Upper lobe of left lung (tissue), 6 donors: ENCODE measurements at regions not wholly inside any gene's neighbourhood (a gene's known extent, or its start where the extent isn't known, plus 50 kb on each side); places are given as distances from the start of the nearest gene placed in this dataset.
A peak's percentile ranks its signal among the peaks of the same experiment; 100 is the strongest.

Experiments
- ATAC-seq, 2 donors: fragments of 200-7000 bp; cut with Tn5 transposase; one replicate each; pipeline ENCODE4 v1.9.1; 2022; ENCODE audit warnings: mild to moderate bottlenecking in 2 of 2, moderate library complexity in 2 of 2; ENCODE audit not compliant: low FRiP score in 2 of 2
- DNase-seq, 2 donors: peaks; one replicate each; pipeline ENCODE4 v3.0.0-alpha.2; 2019 to 2020
- H3K27ac ChIP-seq, 4 donors: fragments of 200-600 bp; sonication (generic); one replicate each; pipeline ENCODE4 v1.5.1; 2016 to 2019
- H3K27me3 ChIP-seq, 4 donors: fragments of 200-600 bp; sonication (generic); one replicate each; pipeline ENCODE4 v1.5.1; 2017 to 2019
- H3K36me3 ChIP-seq, 4 donors: fragments of 200-600 bp; sonication (generic); one replicate each; pipeline ENCODE4 v1.5.1; 2016 to 2019
- H3K4me1 ChIP-seq, 4 donors: fragments of 200-600 bp; sonication (generic); one replicate each; pipeline ENCODE4 v1.5.1; 2018 to 2019
- H3K4me3 ChIP-seq, 4 donors: fragments of 200-600 bp; sonication (generic); one replicate each; pipeline ENCODE4 v1.5.1; 2017 to 2019; ENCODE audit warnings: mild to moderate bottlenecking in 2 of 4, moderate library complexity in 1 of 4
- H3K9me3 ChIP-seq, 4 donors: fragments of 200-600 bp; sonication (generic); one replicate each; pipeline ENCODE4 v1.5.1; 2018 to 2019
- EP300 ChIP-seq, 4 donors: sonication (generic); formaldehyde crosslinking; IDR thresholded peaks; one replicate each; pipeline ENCODE4 v1.5.1; 2017; ENCODE audit warnings: antibody characterized with exemption in 4 of 4, control low read depth in 2 of 4
- POLR2A ChIP-seq, 4 donors: fragments of 450-650 bp; IDR thresholded peaks; one replicate each; pipeline ENCODE4 v1.5.1; 2016 to 2017; ENCODE audit warnings: antibody characterized with exemption in 4 of 4, mild to moderate bottlenecking in 2 of 4
- POLR2AphosphoS5 ChIP-seq, 2 donors: sonication (generic); formaldehyde crosslinking; IDR thresholded peaks; one replicate each; pipeline ENCODE4 v1.5.1; 2017; ENCODE audit warnings: antibody characterized with exemption in 2 of 2
- WGBS, 2 donors: methylation state at CpG; one replicate each; pipeline ENCODE4 v1.1.5; 2017 to 2018; 5-methylcytosine and 5-hydroxymethylcytosine counted together
- TF ChIP-seq, protein P1 (sequence below), 6 experiments: fragments of 450-650 bp in 4 of 6; fragments of 200-600 bp in 2 of 6; sonication (generic) in 2 of 6; IDR thresholded peaks; one replicate each; pipeline ENCODE4 v1.5.1; 2016 to 2019; ENCODE audit warnings: antibody characterized with exemption in 6 of 6
- donor health status: DM: no; HTN: no; CAD: no; lungs with moderate emphysema.
- donor health status: DM: no; HTN: yes; CAD: no; lungs with severe emphysema.

GRCh38 chr12:58313091-58313855 is 371.9 kb downstream of the ATP23 start:
- ATAC-seq, result no peak
- TF ChIP-seq, protein P1, sequence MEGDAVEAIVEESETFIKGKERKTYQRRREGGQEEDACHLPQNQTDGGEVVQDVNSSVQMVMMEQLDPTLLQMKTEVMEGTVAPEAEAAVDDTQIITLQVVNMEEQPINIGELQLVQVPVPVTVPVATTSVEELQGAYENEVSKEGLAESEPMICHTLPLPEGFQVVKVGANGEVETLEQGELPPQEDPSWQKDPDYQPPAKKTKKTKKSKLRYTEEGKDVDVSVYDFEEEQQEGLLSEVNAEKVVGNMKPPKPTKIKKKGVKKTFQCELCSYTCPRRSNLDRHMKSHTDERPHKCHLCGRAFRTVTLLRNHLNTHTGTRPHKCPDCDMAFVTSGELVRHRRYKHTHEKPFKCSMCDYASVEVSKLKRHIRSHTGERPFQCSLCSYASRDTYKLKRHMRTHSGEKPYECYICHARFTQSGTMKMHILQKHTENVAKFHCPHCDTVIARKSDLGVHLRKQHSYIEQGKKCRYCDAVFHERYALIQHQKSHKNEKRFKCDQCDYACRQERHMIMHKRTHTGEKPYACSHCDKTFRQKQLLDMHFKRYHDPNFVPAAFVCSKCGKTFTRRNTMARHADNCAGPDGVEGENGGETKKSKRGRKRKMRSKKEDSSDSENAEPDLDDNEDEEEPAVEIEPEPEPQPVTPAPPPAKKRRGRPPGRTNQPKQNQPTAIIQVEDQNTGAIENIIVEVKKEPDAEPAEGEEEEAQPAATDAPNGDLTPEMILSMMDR (IDR thresholded peaks at IDR 0.05), result no peak
- TF ChIP-seq POLR2A (IDR thresholded peaks at IDR 0.05) (no peak), EP300 (IDR thresholded peaks at IDR 0.05) (no peak)

GRCh38 chr12:58314610-58315009 is 373.2 kb downstream of the ATP23 start:
- 73 to 93% methylated on average over 5 of the region's 5 CpGs for WGBS, 2 donors
- TF ChIP-seq POLR2A (IDR thresholded peaks at IDR 0.05) (no peak), POLR2AphosphoS5 (IDR thresholded peaks at IDR 0.05) (no peak), EP300 (IDR thresholded peaks at IDR 0.05) (no peak)
- TF ChIP-seq, protein P1 (IDR thresholded peaks at IDR 0.05), result no peak
- no peak for DNase-seq
- peak in 1 of 2 donors; percentile 30 for ATAC-seq
- no peaks in the 10 kb centered on the region for H3K4me1 ChIP-seq
- H3K9me3 ChIP-seq, result no peaks in the 10 kb centered on the region
- no peaks in the 10 kb centered on the region for H3K36me3 ChIP-seq
- H3K27ac ChIP-seq, result no peak overlapping the region
- no peak overlapping the region for H3K4me3 ChIP-seq
- H3K27me3 ChIP-seq, result no peaks in the 10 kb centered on the region

More at GRCh38 chr12:58313091-58313855, 371.9 kb downstream of the ATP23 start:
- H3K4me3 ChIP-seq, result no peak overlapping the region
- no peaks in the 10 kb centered on the region for H3K9me3 ChIP-seq
- H3K4me1 ChIP-seq, result no peaks in the 10 kb centered on the region
- no peaks in the 10 kb centered on the region for H3K36me3 ChIP-seq
- WGBS, 2 donors, result 90 to 97% methylated on average over 4 of the region's 4 CpGs
- H3K27me3 ChIP-seq, result no peaks in the 10 kb centered on the region
- DNase-seq, result no peak
- no peak overlapping the region for H3K27ac ChIP-seq

GRCh38 chr12:58316926-58317325 is 375.6 kb downstream of the ATP23 start:
- no peaks in the 10 kb centered on the region for H3K27me3 ChIP-seq
- H3K27ac ChIP-seq, result no peak overlapping the region
- ATAC-seq (no peak), DNase-seq (no peak)
- no peaks in the 10 kb centered on the region for H3K9me3 ChIP-seq
- H3K4me1 ChIP-seq, result no peaks in the 10 kb centered on the region
- WGBS, 2 donors, result 84 to 85% methylated on average over 2 of the region's 2 CpGs
- TF ChIP-seq EP300 (IDR thresholded peaks at IDR 0.05), result no peak
- TF ChIP-seq POLR2AphosphoS5 (IDR thresholded peaks at IDR 0.05), result no peak
- TF ChIP-seq, protein P1 (IDR thresholded peaks at IDR 0.05), result no peak
- TF ChIP-seq POLR2A (IDR thresholded peaks at IDR 0.05), result no peak
- H3K4me3 ChIP-seq, result no peak overlapping the region
- no peaks in the 10 kb centered on the region for H3K36me3 ChIP-seq

DNA sequence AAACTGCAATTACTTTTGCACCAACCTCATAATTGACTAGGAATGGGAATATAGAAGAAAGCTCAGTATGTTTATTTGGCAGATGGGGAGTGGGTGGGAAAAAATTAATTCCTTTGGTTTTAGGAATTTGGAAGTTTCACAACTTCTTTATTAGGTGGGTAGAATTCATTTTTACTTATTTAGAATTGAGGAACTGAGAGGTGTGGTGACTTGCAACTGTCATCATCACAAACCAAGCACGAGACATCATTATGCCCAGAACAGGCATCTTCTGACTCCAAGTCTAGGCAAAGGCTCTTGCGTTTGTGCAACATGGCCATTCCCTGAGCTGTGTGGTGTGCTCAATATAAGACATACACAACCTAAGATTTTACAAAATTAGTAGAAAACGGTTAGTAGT is 380.0 kb downstream of the ATP23 start:
- ATAC-seq, result no peak
- H3K4me1 ChIP-seq, result no peaks in the 10 kb centered on the region
- H3K4me3 ChIP-seq, result no peak overlapping the region
- 90 to 98% methylated on average over 3 of the region's 3 CpGs for whole genome bisulfite sequencing, 2 donors
- no peak overlapping the region for H3K27ac ChIP-seq
- H3K27me3 ChIP-seq, result no peaks in the 10 kb centered on the region
- DNase-seq, result no peak
- H3K9me3 ChIP-seq, result no peaks in the 10 kb centered on the region
- no peaks in the 10 kb centered on the region for H3K36me3 ChIP-seq
- no peak for TF ChIP-seq POLR2A (IDR thresholded peaks at IDR 0.05)
- no peak for TF ChIP-seq POLR2AphosphoS5 (IDR thresholded peaks at IDR 0.05)
- TF ChIP-seq, protein P1 (IDR thresholded peaks at IDR 0.05), result no peak
- no peak for TF ChIP-seq EP300 (IDR thresholded peaks at IDR 0.05)

DNA sequence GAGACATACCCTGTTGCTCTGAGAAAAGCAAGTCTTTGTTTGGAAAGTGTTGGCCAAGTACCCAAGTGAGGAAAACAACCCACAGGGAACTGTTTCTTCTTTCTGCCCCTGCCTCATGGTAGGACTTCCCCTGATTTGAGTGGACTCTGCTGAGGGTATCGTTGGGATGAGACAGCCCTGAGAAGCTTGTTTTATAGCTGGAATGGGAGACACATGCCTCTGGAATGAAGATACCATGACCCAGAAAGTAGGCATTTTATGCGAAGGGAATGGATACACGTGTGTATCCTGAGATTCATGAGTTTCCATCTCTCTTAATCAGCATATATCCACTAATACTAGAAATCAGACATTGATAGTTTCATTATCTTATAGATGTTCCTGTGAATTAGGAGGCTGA is 382.3 kb downstream of the ATP23 start:
- ATAC-seq, result no peak
- 91 to 96% methylated on average over 3 of the region's 3 CpGs for WGBS, 2 donors
- Histone ChIP-seq H3K9me3 (no peaks in the 10 kb centered on the region), H3K27ac (no peak overlapping the region), H3K36me3 (no peaks in the 10 kb centered on the region), H3K4me1 (no peaks in the 10 kb centered on the region), H3K4me3 (no peak overlapping the region), H3K27me3 (no peaks in the 10 kb centered on the region)
- no peak for DNase-seq
- TF ChIP-seq, protein P1 (IDR thresholded peaks at IDR 0.05), result no peak
- TF ChIP-seq EP300 (IDR thresholded peaks at IDR 0.05) (no peak), POLR2AphosphoS5 (IDR thresholded peaks at IDR 0.05) (no peak), POLR2A (IDR thresholded peaks at IDR 0.05) (no peak)
